Hepatocyte (in vitro differentiated cells): ENCODE measurements at regions not wholly inside any gene's neighbourhood (a gene's known extent, or its start where the extent isn't known, plus 50 kb on each side); places are given as distances from the start of the nearest gene placed in this dataset.
A peak's percentile ranks its signal among the peaks of the same experiment; 100 is the strongest.

ENCODE experiments used
- DNase-seq: peaks from one replicate; pipeline ENCODE4 v3.0.0-alpha.2; 2016; ENCODE audit warnings: low spot score
- H2AFZ ChIP-seq: fragments of 200-600 bp; sonication (generic); 2 replicates; pipeline ENCODE4 v1.6.0; 2016; ENCODE audit warnings: antibody characterized with exemption, mild to moderate bottlenecking
- H3K27ac ChIP-seq: fragments of 200-600 bp; sonication (generic); 2 replicates; pipeline ENCODE4 v1.5.1; 2016; ENCODE audit warnings: mild to moderate bottlenecking
- H3K27me3 ChIP-seq: fragments of 200-600 bp; sonication (generic); 2 replicates; pipeline ENCODE4 v1.6.1; 2016
- H3K36me3 ChIP-seq: fragments of 200-600 bp; sonication (generic); replicated peaks from 2 replicates; pipeline ENCODE4 v1.5.1; 2016; ENCODE audit warnings: low read depth; ENCODE audit not compliant: insufficient read depth
- H3K4me1 ChIP-seq: fragments of 200-600 bp; sonication (generic); 2 replicates; pipeline ENCODE4 v1.5.1; 2016; ENCODE audit warnings: mild to moderate bottlenecking, moderate library complexity; ENCODE audit not compliant: insufficient read depth
- H3K4me2 ChIP-seq: fragments of 200-600 bp; sonication (generic); 2 replicates; pipeline ENCODE4 v1.6.0; 2016
- H3K4me3 ChIP-seq: fragments of 200-600 bp; sonication (generic); 2 replicates; pipeline ENCODE4 v1.5.1; 2016; ENCODE audit warnings: mild to moderate bottlenecking
- H3K79me2 ChIP-seq: fragments of 200-600 bp; sonication (generic); 2 replicates; pipeline ENCODE4 v1.6.0; 2017; ENCODE audit warnings: mild to moderate bottlenecking
- H3K9me2 ChIP-seq: fragments of 200-600 bp; sonication (generic); replicated peaks from 2 replicates; pipeline ENCODE4 v1.6.0; 2017; ENCODE audit warnings: mild to moderate bottlenecking; ENCODE audit not compliant: insufficient read depth
- H3K9me3 ChIP-seq: fragments of 200-600 bp; sonication (generic); 2 replicates; pipeline ENCODE4 v1.5.1; 2016; ENCODE audit warnings: low read depth, mild to moderate bottlenecking
- H4K20me1 ChIP-seq: fragments of 200-600 bp; sonication (generic); 2 replicates; pipeline ENCODE4 v1.6.0; 2016; ENCODE audit warnings: mild to moderate bottlenecking; ENCODE audit not compliant: insufficient read depth, poor library complexity, severe bottlenecking
- EZH2 ChIP-seq: fragments of 200-600 bp; sonication (generic); IDR thresholded peaks from 2 replicates; pipeline ENCODE4 v1.6.1; 2016; ENCODE audit warnings: antibody characterized with exemption, mild to moderate bottlenecking, borderline replicate concordance
- EZH2phosphoT487 ChIP-seq: fragments of 200-600 bp; sonication (generic); IDR thresholded peaks from one replicate; pipeline ENCODE4 v1.6.1; 2018; ENCODE audit warnings: antibody characterized with exemption, mild to moderate bottlenecking, low read depth, moderate library complexity; ENCODE audit not compliant: unreplicated experiment, severe bottlenecking
- WGBS: methylation state at CpG from one replicate; pipeline ENCODE4 v1.1.6; 2016; ENCODE audit warnings: low lambda C conversion rate; ENCODE audit errors: missing lambda C conversion rate; 5-methylcytosine and 5-hydroxymethylcytosine counted together
- TF ChIP-seq, protein P1 (sequence below): fragments of 200-600 bp; sonication (generic); IDR thresholded peaks from 2 replicates; pipeline ENCODE4 v1.5.1; 2016; ENCODE audit warnings: antibody characterized with exemption, mild to moderate bottlenecking; ENCODE audit not compliant: poor library complexity

- Histone ChIP-seq H3K36me3 (no peaks in the 10 kb centered on the region), H2AFZ (no peak overlapping the region), H4K20me1 (no peaks in the 10 kb centered on the region), H3K4me3 (no peak overlapping the region), H3K9me2 (no peaks in the 10 kb centered on the region), H3K4me1 (peaks cover 6% of the 10 kb centered on the region), H3K27ac (no peak overlapping the region), H3K4me2 (no peak overlapping the region), H3K27me3 (no peaks in the 10 kb centered on the region), H3K9me3 (no peaks in the 10 kb centered on the region), H3K79me2 (no peaks in the 10 kb centered on the region)
- TF ChIP-seq EZH2 (no peak), EZH2phosphoT487 (no peak)
- TF ChIP-seq, protein P1, sequence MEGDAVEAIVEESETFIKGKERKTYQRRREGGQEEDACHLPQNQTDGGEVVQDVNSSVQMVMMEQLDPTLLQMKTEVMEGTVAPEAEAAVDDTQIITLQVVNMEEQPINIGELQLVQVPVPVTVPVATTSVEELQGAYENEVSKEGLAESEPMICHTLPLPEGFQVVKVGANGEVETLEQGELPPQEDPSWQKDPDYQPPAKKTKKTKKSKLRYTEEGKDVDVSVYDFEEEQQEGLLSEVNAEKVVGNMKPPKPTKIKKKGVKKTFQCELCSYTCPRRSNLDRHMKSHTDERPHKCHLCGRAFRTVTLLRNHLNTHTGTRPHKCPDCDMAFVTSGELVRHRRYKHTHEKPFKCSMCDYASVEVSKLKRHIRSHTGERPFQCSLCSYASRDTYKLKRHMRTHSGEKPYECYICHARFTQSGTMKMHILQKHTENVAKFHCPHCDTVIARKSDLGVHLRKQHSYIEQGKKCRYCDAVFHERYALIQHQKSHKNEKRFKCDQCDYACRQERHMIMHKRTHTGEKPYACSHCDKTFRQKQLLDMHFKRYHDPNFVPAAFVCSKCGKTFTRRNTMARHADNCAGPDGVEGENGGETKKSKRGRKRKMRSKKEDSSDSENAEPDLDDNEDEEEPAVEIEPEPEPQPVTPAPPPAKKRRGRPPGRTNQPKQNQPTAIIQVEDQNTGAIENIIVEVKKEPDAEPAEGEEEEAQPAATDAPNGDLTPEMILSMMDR = peak; percentile 5
- no peak for DNase-seq
- WGBS = 62% methylated on average over 4 of the region's 4 CpGs
Observed at GRCh38 chr1:113244112-113244820, 146.0 kb upstream of the MAGI3 start.

GRCh38 chr1:113245252-113245651 is 145.1 kb upstream of the MAGI3 start:
- H4K20me1 ChIP-seq = no peaks in the 10 kb centered on the region
- no peaks in the 10 kb centered on the region for H3K36me3 ChIP-seq
- peaks cover 4% of the 10 kb centered on the region for H3K4me1 ChIP-seq
- no peak overlapping the region for H3K4me2 ChIP-seq
- TF ChIP-seq EZH2phosphoT487 = no peak
- TF ChIP-seq, protein P1 = no peak
- TF ChIP-seq EZH2 = no peak
- no peaks in the 10 kb centered on the region for H3K9me2 ChIP-seq
- H3K27ac ChIP-seq = no peak overlapping the region
- H3K9me3 ChIP-seq = no peaks in the 10 kb centered on the region
- WGBS = 95% methylated on average over 3 of the region's 3 CpGs
- H2AFZ ChIP-seq = no peak overlapping the region
- no peaks in the 10 kb centered on the region for H3K27me3 ChIP-seq
- no peak for DNase-seq
- no peak overlapping the region for H3K4me3 ChIP-seq
- H3K79me2 ChIP-seq = no peaks in the 10 kb centered on the region

GRCh38 chr1:113246929-113247328 is 143.4 kb upstream of the MAGI3 start:
- no peaks in the 10 kb centered on the region for H4K20me1 ChIP-seq
- DNase-seq = no peak
- no peaks in the 10 kb centered on the region for H3K27me3 ChIP-seq
- H3K79me2 ChIP-seq = no peaks in the 10 kb centered on the region
- no peak overlapping the region for H3K4me2 ChIP-seq
- no peaks in the 10 kb centered on the region for H3K9me2 ChIP-seq
- H3K4me1 ChIP-seq = peaks cover 4% of the 10 kb centered on the region
- no peak overlapping the region for H2AFZ ChIP-seq
- no peaks in the 10 kb centered on the region for H3K9me3 ChIP-seq
- H3K4me3 ChIP-seq = no peak overlapping the region
- TF ChIP-seq EZH2phosphoT487 = no peak
- TF ChIP-seq, protein P1 = no peak
- TF ChIP-seq EZH2 = no peak
- H3K36me3 ChIP-seq = no peaks in the 10 kb centered on the region
- no peak overlapping the region for H3K27ac ChIP-seq
- 83% methylated on average over 3 of the region's 3 CpGs for WGBS
